ENCODE measurements at regions not wholly inside any gene's neighbourhood (a gene's known extent, or its start where the extent isn't known, plus 50 kb on each side); places are given as distances from the start of the nearest gene placed in this dataset.

DNA sequence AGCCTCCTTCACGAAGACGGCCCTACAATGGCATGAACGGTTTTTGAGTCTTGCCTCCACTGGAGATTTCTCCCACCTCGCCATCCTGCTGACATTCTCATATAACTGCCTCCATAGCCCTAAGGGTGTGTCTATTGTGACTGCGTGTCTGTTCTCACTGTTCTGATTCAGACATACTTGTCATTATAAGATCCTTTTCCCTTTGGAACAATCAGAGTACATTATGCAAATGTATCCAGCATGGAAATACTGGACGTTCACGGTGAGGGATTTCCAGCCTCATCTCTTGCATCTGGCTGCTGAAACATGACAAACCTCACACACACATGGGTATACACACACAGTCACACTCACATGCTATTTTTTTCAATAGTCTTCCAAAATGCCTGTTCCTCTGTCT lies 402.1 kb downstream of the DIRAS2 start:
- TF ChIP-seq POLR2A (IDR thresholded peaks at IDR 0.05; ENCODE audit: low read length) (no peak), GATA1 (IDR thresholded peaks at IDR 0.05; ENCODE audit: low read depth, low read length) (no peak)
- no peak for DNase-seq

- TF ChIP-seq POLR2A (IDR thresholded peaks at IDR 0.05; ENCODE audit: low read length) = no peak
- TF ChIP-seq GATA1 (IDR thresholded peaks at IDR 0.05; ENCODE audit: low read depth, low read length) = no peak
- no peak for DNase-seq
Measured at GRCh38 chr9:90245661-90246060, 397.0 kb downstream of the DIRAS2 start.

DNA sequence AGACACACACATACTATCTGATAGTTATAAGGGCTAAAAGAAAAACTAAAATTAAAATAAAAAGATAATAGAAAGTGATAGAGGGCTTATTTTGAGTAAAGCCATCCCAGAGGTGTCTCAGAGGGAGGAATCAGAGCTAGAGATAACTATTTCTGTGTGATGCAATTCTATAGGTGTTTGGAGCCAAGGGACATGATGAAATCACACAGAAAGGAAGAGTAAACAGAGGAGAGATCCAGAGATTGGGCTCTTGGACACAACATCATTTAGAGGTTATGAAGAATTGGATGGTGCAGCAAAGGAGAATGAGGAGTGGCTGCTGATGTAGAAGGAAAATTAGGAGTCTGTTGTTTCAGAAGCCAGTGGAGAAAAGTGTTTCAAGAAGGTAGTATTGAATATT lies 393.5 kb downstream of the DIRAS2 start:
- DNase-seq = no peak
- TF ChIP-seq GATA1 (IDR thresholded peaks at IDR 0.05; ENCODE audit: low read depth, low read length) (no peak), POLR2A (IDR thresholded peaks at IDR 0.05; ENCODE audit: low read length) (no peak)

- TF ChIP-seq GATA1 (IDR thresholded peaks at IDR 0.05; ENCODE audit: low read depth, low read length) = no peak
- no peak for TF ChIP-seq POLR2A (IDR thresholded peaks at IDR 0.05; ENCODE audit: low read length)
- DNase-seq = no peak
Measured at GRCh38 chr9:90251316-90251715, 391.3 kb downstream of the DIRAS2 start.

GRCh38 chr9:90256345-90256744 lies 386.3 kb downstream of the DIRAS2 start:
- TF ChIP-seq GATA1 (IDR thresholded peaks at IDR 0.05; ENCODE audit: low read depth, low read length) = no peak
- no peak for TF ChIP-seq POLR2A (IDR thresholded peaks at IDR 0.05; ENCODE audit: low read length)
- no peak for DNase-seq

- DNase-seq = no peak
- TF ChIP-seq GATA1 (IDR thresholded peaks at IDR 0.05; ENCODE audit: low read depth, low read length) (no peak), POLR2A (IDR thresholded peaks at IDR 0.05; ENCODE audit: low read length) (no peak)
Measured at GRCh38 chr9:90259311-90260246, 383.0 kb downstream of the DIRAS2 start.

DNA sequence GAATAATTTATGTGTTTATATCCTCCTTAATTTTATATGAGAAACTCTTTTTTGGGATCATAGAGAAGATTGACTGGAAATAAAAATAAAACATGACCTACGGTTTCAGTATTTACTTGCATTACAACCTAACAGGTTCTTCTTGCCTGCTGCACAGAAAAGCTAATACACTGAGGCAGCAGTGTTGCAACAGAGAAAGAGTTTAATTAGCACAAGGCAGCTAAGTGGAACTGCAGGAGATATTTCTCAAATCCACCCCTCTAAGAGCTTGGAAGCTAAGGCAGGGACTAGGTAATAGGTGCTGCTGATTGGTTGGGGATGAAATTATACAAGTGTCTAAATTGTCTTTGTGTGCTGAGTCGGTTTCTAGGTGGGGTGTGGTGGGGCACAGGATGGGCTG lies 380.9 kb downstream of the DIRAS2 start:
- TF ChIP-seq POLR2A (IDR thresholded peaks at IDR 0.05; ENCODE audit: low read length) (no peak), GATA1 (IDR thresholded peaks at IDR 0.05; ENCODE audit: low read depth, low read length) (no peak)
- DNase-seq = no peak

DNA sequence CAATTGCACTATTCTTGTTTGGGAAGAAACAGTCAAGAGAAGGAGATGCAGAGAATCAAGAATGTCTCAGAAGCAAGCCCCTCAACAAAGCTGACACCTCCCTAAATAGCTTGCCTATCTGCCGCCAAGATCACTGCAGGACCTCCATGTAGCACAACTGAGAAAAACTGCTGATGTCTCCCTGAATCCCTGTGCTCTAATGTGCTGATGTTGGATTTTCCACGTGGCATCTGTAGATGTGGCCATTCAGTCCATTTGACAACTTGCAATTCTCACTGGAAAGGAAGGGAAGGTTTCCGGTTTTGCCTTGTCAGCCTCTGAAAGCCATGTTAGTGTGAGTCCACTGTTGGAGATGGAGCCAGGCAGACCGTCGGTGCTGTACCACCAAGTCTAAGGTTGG lies 374.0 kb downstream of the DIRAS2 start:
- DNase-seq = no peak
- no peak for TF ChIP-seq GATA1 (IDR thresholded peaks at IDR 0.05; ENCODE audit: low read depth, low read length)
- TF ChIP-seq POLR2A (IDR thresholded peaks at IDR 0.05; ENCODE audit: low read length) = no peak

DNA sequence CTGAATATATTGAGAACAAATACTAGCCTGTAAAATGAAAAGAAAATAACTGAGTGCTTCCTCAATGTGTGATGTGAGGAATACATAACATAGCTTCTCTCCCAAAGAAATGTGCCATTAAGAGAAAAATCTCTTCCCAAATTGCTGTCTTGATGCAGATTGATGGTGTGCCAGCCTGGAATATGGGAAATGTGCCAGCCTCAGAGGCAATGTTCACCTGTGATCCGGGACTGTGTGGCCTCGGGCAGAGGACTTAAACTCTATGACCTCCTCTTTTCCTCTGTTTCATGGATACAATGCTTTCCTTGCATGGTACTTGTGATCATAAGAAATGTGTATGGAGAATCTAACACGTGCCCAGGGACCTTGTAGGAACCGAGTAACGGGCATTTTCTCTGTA lies 370.9 kb downstream of the DIRAS2 start:
- no peak for DNase-seq
- no peak for TF ChIP-seq POLR2A (IDR thresholded peaks at IDR 0.05; ENCODE audit: low read length)
- TF ChIP-seq GATA1 (IDR thresholded peaks at IDR 0.05; ENCODE audit: low read depth, low read length) = no peak

DNA sequence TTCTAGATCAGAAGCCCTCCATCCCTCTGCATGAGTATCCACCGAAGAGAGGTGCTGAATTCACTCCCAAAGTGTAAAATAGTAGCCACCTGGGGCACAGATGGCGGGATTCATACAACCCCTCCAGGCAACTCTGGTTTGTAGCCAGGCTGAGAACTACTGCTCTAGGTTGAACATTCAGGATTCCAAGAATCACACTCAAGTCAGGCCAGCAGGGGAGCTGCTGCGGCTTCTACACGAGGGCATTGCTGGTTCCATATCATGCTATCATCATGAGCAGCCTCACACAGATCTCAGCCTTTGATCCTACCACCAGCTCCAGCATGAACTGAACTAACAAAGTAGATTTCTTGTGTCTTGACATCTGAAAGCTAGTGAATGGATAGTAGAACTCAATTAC lies 367.9 kb downstream of the DIRAS2 start:
- TF ChIP-seq GATA1 (IDR thresholded peaks at IDR 0.05; ENCODE audit: low read depth, low read length) (no peak), POLR2A (IDR thresholded peaks at IDR 0.05; ENCODE audit: low read length) (no peak)
- DNase-seq = no peak

DNA sequence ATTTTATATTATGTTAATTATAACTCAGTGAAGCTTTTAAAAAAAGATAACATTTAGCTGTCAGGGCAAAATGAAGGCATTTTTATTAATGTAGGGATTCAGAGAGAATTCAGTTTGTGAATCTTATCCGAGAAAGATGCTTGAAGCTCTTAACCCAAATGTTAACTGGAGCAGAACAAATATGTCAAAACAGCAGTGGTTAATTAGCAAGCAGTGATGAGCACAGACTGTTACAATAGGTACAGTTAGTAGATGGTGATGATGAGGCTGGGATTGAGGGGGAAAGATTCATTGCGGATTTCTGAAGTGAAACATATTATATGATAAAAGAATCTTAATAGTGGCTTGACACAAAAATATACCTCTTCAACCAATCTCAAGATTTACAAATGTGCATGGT lies 356.7 kb downstream of the DIRAS2 start:
- DNase-seq = no peak
- TF ChIP-seq GATA1 (IDR thresholded peaks at IDR 0.05; ENCODE audit: low read depth, low read length) (no peak), POLR2A (IDR thresholded peaks at IDR 0.05; ENCODE audit: low read length) (no peak)

DNA sequence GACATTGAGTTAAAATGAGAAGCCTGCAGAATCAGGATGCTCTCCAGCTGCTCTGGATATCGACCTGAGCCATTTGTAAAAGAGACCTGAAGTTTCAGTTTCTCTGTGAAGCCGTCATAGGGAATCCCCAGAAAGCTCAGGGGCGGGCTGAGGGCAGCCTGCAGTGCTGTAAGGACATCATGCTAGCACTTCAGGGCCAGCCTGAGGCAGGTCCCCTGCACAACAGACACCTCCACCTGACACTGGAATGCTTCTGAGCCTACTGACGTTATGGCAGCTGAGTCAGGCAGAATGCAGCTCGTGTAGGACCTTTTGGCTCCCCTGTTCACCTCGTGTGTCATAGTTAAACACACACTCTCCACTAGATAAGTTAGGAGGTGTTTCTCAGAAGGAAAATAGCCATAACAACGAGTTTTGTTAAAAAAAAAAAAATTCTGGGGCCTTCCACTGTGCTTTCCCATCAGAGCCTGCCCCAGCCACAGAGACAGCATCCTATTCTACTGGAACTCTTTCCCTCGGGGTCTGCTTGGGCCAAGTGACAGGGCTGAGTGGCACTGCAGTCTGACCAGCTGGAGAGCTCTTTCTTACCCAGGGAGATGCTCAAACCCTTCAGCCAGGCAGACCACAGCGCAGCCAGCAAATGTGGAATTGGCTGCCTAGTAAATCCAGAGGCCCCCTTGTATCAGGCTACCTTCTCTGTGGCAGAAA lies 354.9 kb downstream of the DIRAS2 start:
- TF ChIP-seq GATA1 (IDR thresholded peaks at IDR 0.05; ENCODE audit: low read depth, low read length) (no peak), POLR2A (IDR thresholded peaks at IDR 0.05; ENCODE audit: low read length) (no peak)
- no peak for DNase-seq

GRCh38 chr9:90288275-90288639 lies 354.4 kb downstream of the DIRAS2 start:
- TF ChIP-seq GATA1 (IDR thresholded peaks at IDR 0.05; ENCODE audit: low read depth, low read length) (no peak), POLR2A (IDR thresholded peaks at IDR 0.05; ENCODE audit: low read length) (no peak)
- no peak for DNase-seq

DNA sequence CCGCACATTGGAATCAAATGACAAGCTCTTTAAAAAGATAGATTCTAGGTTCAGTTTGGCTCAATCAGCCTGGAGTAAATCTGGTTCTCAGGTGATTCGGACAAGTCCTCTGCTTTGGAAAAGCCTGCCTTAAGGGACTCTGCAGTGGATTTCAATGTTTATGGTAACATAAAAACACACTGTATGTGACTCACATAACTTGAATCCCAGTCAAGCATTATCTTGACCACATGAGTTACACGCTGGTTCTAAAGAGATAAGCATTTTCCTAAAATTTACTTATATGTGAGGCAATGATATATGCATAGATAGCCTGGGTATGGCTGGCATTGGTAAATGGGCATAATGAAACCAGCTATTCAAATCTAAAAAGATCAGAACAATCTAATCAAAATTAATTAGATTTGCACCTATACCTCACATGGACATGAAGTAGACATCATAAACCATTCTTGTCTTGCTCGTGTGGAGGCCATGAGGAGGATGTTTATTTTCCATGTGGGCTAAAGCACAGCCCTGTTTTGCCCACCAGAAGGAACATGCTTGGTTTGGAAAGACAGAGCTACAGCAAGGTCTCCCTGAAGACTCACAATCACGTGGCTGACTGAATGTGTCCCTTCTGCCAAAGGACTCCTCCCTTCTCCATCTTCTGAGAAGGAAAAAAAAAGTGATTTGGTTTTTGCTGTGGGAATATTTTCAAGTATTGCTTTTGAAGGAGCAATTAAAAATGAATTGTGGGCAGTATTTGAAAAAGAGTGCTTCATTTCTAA lies 351.7 kb downstream of the DIRAS2 start:
- TF ChIP-seq POLR2A (IDR thresholded peaks at IDR 0.05; ENCODE audit: low read length) = no peak
- TF ChIP-seq GATA1 (IDR thresholded peaks at IDR 0.05; ENCODE audit: low read depth, low read length) = no peak
- no peak for DNase-seq
